Caki2 (cell line): ENCODE measurements at regions not wholly inside any gene's neighbourhood (a gene's known extent, or its start where the extent isn't known, plus 50 kb on each side); places are given as distances from the start of the nearest gene placed in this dataset.
"Not testable (repeated sequence)": the region's sequence is repeated elsewhere in the genome, so short reads cannot be mapped to it uniquely, and the experiment has no call there.

Experiments used
- DNase-seq: peaks from one replicate; pipeline ENCODE4 v3.0.0-alpha.2; 2015; ENCODE audit warnings: low read depth
- in situ Hi-C: cut with HindIII; loops from 2 replicates; pipeline ENCODE4 v1.10.0; 2016; ENCODE audit warnings: low sequenced_read_pairs, low pct_unique_long_range_greater_than_20kb, mixed read lengths

DNA sequence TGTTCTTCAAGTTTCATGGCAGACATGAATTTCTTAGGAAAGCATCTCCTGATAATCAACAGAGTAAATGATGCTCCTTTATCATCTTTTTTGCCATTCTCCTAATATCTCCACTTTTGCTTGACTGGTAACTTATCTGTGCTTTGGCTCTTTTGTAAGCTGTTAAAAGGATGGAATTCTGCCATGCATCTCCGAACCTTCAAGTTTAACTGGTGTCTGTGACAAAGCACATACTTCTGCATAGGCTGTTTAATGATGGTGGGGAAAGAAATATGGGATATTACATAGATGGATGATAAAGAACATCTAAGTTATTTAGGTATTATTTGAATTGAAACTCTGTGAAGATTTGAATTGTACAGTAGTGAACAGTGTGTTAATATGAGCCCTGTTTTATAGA, 866.9 kb upstream of the SLITRK1 start:
- DNase-seq = no peak
- in situ Hi-C loops = no loop called here

- in situ Hi-C loops = no loop called here
- DNase-seq = no peak
Measured at GRCh38 chr13:84745051-84745551, 862.8 kb upstream of the SLITRK1 start.

DNA sequence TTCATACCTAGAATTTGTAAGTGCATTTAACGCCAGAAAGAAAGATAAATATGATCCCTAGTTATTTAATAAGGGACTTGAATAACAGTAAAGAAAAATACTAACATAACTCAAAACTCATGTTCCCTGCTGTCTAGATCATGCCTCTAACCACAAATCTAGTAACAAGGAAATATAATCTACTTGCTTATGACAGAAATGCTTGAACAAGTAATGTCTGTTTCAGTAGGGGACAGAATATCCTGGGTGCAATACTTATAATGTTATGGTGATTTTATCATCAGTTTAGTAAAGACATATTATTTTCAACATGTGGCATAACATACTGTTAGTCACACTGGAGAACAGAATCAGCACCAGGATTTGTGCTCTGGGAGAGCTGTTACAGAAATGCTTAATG, 861.9 kb upstream of the SLITRK1 start:
- in situ Hi-C loops = no loop called here
- DNase-seq = no peak

DNA sequence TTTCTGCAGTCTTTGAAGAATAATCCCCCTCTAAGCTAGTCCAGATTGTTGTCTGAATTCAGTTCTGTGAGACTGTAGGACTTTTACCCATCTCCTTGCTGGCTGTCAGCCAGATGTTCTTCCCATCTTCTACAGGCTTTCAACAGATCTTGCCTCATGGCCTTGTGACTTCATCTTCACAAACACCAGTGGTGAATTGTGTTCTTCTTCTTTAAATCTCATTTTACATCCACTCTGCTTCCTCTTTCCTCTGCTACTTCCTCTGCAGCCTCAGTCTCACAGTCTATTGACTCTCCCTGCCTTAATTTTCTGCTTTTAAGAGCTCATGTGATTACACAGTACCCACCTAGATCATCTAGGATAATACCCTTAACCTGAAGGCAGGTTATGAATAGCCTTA, 859.0 kb upstream of the SLITRK1 start:
- no peak for DNase-seq
- in situ Hi-C loops = no loop called here

DNA sequence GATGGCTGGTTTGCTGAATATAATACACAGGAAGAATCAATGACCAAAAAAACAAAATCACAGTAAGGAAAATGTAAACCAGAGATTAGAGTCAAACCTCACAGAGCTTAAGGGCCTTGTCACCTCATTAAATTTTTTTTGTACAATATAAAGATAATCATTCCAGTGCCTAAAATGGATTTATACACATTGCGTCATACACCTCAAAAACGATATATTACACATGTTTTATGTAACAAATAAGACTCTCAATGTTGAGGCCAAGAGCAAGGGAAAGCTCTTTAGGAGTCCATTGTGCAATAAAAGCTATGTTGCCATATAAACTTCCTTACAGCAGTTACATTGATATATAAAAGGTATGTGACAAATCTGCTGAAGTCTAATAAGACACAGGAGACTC, 856.7 kb upstream of the SLITRK1 start:
- no peak for DNase-seq
- in situ Hi-C loops = no loop called here

- no peak for DNase-seq
- in situ Hi-C loops = no loop called here
Measured at GRCh38 chr13:84737661-84738060, 855.4 kb upstream of the SLITRK1 start.

DNA sequence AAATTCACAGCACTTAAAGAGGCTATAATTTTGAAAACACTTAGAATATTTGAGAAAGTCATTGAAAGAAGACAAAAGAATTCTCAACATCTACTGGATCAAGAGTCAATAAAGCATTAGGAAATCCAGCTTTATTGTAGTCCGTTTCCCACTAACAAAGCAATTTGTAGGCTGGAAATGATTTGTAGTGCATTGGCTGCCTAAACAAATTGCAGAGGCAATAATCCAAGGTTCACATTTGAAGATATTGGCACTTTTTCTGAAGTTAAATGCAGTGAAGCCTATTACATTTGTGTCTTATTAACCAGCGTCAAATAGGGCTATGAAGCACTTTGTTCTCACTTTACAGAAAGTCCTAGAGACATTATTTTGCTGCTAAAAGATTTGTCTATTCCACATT, 848.1 kb upstream of the SLITRK1 start:
- in situ Hi-C loops = no loop called here

DNA sequence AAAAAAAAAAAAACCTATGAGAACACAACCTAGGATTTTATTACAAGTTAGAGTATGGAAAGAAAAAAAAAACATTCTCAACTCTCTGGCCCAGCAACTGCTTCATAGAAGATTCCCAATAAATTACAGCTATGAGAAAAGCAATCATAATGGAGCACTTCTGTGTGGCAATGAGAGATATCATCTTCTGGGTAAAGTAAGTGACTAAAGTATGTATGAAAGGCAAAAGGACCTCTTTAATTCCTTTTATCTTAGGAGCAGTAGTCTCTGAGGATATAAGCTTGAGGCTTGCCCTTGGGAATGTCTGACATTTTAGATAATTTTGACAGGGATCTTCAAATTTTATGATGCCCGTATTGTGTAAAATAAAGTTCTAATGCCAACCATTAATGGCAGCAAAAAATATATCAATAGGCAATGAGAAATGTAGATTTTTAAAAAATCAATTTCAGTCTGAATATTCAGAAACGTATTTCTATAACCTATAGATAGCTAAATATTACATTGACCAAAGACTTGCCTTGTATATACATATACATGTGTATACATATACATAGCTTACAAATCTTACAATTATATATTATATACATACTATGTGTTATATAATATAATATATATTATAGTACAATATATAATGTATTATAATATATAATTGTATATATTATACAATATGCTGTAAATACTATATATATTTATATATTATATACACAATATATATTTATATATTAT, 823.9 kb upstream of the SLITRK1 start:
- no peak for DNase-seq
- in situ Hi-C loops = no loop called here

More for the DNA sequence above, 848.1 kb upstream of the SLITRK1 start:
- DNase-seq = no peak

DNA sequence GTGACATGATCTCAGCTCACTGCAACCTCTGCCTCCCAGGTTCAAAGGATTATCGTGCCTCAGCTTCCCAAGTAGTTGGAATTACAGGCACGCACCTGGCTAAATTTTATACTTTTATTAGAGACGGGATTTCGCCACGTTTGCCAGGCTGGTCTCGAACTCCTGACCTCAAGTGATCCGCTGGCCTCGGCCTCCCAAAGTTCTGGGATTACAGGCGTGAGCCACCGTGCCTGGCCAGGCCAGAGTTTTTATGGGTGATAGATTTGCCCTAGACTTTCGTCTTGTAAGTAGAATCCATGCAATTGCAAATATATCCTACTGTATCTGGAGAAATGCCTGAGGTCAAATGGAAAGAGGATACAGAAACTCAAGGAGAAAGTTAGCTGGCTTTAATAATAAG, 819.9 kb upstream of the SLITRK1 start:
- no peak for DNase-seq
- in situ Hi-C loops = no loop called here

DNA sequence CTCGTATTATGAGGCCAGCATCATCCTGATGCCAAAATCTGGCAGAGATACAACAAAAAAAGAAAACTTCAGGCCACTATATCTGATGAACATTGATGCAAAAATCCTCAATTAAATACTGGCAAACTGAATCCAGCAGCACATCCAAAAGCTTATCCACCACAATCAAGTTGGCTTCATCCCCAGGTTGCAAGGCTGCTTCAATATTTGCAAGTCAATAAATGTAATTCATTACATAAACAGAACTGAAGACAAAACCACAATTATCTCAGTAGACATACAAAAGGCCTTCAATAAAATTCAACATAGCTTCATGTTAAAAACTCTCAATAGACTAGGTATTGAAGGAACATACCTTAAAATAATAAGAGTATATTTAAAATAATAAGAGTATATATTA, 815.3 kb upstream of the SLITRK1 start:
- DNase-seq, in situ Hi-C loops: not testable (repeated sequence)

DNA sequence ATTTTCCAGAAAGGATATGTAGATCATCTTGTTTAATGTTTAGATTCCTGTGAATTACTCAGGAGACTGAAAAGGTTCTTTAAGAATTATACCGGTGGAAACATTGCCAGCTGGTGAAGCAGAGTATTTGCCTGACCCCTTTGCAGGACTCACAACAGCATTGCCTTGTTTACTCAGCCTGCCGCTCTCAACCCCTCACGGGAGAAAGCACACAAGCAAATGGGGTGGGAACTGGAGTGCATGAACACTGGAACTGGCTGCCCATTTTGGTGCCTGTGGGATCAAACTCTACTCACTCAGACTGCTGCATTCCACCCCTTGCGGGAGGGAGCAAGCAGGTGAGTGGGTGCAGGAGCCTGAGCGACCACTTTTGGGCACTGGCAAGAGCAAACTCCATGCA, 804.7 kb upstream of the SLITRK1 start:
- no peak for DNase-seq
- in situ Hi-C loops = no loop called here

DNA sequence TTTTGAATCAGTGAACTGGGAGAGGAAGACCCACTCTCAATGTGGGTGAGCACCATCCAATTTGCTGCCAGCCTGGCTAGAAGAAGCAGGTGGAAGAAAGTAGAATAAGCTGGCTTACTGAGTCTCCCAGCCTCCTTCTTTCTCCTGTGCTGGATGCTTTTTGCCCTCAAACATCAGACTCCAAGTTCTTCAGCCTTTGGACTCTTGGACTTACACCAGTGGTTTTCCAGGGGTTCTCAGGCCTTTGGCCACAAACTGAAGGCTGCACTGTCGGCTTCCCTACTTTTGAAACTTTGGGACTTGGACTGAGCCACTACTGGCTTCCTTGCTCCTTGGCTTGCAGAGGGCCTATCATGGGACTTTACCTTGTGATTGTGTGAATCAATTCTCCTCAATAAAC, 804.2 kb upstream of the SLITRK1 start:
- in situ Hi-C loops = no loop called here
- no peak for DNase-seq

DNA sequence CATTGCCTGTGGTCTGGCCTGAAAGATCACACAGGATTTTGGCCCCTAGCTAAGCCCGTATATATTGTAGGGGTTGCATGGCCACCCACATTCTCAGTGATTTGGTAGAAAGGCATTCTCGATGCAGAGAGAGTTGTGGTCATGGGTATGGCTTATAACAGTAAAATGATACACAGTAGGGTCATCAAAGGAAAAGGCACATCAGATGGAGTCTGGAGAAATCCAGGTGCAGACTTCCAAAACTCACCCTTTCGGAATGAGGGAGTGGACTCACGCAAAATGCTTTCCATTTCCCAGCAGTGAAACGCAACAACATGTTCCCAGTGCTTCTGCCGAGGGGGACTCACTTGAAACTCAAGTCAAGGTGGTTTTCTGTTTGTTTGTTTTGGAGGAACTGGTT, 802.5 kb upstream of the SLITRK1 start:
- in situ Hi-C loops = no loop called here
- no peak for DNase-seq

DNA sequence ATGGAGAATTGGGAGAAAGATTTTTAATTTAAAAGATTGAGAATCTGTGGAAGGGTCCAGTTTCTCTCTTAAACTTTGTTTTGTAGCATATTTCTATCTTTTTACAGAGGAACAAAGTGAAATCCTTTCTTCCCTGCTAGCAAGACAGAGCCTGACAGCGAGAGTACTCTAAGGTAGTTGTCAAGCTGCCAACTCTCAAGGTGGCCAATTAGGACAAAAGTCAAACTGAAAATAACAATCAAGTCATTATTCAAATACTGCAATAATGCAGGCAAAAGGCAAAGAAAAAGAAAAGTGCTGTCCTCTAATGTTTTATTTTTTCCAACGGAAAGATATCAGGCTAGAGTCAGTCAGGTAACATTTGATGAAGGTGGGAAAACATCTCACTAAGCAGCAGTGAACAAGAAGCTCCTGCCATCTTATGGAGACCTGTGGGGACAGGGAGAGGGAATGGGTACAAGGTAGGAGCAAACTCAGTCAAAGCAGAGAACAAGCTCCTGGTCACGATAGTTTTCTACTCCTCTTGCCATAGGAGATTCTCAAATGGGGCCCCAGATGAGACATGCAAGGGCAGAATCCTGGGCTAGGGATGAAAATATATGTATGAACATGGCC, 801.9 kb upstream of the SLITRK1 start:
- no peak for DNase-seq
- in situ Hi-C loops = no loop called here

- no peak for DNase-seq
- in situ Hi-C loops = no loop called here
Measured at GRCh38 chr13:84683448-84683847, 801.2 kb upstream of the SLITRK1 start.

DNA sequence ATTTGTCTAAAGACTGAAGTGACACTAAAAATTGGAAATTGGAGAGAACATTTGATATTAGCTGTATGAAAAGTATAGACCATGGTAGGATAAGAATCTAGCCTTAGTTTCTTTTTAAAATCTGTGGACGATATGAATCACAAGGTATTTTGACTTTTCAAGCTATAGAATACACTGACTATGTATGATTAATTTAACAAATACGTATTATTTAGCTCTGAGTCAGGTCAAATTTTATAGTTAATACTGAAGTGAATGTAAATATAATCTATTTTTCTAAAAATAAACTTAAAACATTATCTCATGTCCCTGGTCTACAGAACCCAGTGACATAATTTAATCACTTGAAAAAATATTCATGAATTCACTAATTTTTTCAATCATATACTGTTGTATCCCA, 795.6 kb upstream of the SLITRK1 start:
- no peak for DNase-seq
- in situ Hi-C loops = no loop called here

DNA sequence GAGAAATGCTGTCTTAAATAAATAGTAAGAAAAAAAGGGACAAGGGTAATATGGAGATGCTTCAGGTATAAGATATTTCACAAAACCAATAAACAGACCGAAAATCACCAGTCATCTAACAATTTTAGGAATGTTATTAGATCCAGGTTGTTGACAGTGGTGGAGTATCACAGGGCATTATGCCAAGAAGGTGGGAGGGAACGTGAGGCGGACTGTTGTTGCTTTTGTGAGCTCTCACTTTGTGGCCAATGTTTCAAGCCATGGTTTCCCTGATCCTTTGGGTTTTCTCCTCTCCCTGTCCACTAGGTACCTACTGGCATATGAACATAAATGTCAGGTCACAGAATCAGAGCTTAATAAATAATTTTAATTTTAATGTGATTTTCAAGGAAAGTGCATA, 790.3 kb upstream of the SLITRK1 start:
- in situ Hi-C loops = no loop called here
- DNase-seq = no peak

DNA sequence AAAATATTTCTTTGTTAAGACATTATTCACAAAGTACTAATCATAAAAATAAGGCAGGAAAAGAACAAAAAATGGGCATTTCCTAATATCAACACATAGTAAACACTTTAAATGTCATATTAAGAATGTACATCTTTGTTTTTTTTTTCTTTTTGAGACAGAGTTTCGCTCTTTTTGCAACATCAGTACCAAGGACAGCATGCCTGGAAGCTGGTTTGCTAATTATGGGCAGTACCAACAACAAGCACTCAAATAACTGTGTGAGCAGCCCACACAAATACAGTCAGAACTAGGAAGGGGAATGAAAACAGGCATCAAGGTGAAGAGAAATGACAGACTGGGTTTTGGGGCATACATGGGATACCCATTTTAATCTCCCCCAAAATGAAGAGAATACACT, 788.0 kb upstream of the SLITRK1 start:
- in situ Hi-C loops = no loop called here
- no peak for DNase-seq

- in situ Hi-C loops = no loop called here
- DNase-seq = no peak
Measured at GRCh38 chr13:84668637-84669036, 786.4 kb upstream of the SLITRK1 start.

DNA sequence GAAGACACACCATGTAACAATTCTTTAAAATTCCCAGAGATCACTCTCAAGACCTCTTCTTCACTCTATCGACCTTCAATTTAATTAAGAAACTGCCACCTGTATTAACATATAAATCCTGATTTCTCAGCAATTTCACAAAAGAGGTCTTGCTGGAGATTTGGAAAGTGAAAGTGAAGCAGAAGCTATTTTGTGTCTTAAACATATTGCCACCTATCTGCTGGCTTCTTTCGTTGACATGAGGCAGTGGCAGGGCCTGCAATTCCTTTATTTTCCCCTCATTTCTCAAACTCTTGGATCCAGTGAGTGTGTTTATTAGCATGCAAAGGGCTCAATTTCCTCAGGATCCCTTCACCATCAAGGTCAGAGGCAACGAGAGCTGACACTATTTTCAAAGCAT, 780.2 kb upstream of the SLITRK1 start:
- in situ Hi-C loops = no loop called here
- no peak for DNase-seq
